HEK293T (cell line): ENCODE measurements at regions not wholly inside any gene's neighbourhood (a gene's known extent, or its start where the extent isn't known, plus 50 kb on each side); places are given as distances from the start of the nearest gene placed in this dataset.
"Not testable (repeated sequence)": the region's sequence is repeated elsewhere in the genome, so short reads cannot be mapped to it uniquely, and the experiment has no call there.

ENCODE experiments used
- CTCF ChIA-PET: fragments of 350-600 bp; formaldehyde crosslinking; extraction: SDS; loops from one replicate; lab custom pipeline; 2021; ENCODE audit warnings: antibody characterized with exemption, inconsistent platforms; lab: Yijun Ruan, JAX
- POLR2A ChIA-PET: fragments of 350-600 bp; formaldehyde crosslinking; extraction: SDS; loops from one replicate; lab custom pipeline; 2020; ENCODE audit warnings: antibody characterized with exemption, inconsistent platforms; lab: Yijun Ruan, JAX
- DNase-seq: peaks from one replicate; pipeline ENCODE4 v3.0.0; 2012; ENCODE audit warnings: mixed read lengths; ENCODE audit errors: extremely low spot score
- ARNT ChIP-seq: fragments of 450-650 bp; IDR thresholded peaks from 2 replicates; pipeline ENCODE4 v1.6.1; 2017; ENCODE audit warnings: mild to moderate bottlenecking
- BHLHE40 ChIP-seq: fragments of 450-650 bp; IDR thresholded peaks from 2 replicates; pipeline ENCODE4 v1.6.1; 2016; ENCODE audit warnings: mild to moderate bottlenecking, moderate library complexity, borderline replicate concordance
- CTBP1 ChIP-seq: fragments of 450-650 bp; IDR thresholded peaks from 2 replicates; pipeline ENCODE4 v1.6.1; 2016; ENCODE audit warnings: borderline replicate concordance
- ELF4 ChIP-seq: fragments of 450-650 bp; IDR thresholded peaks from 2 replicates; pipeline ENCODE4 v1.6.1; 2017; ENCODE audit warnings: antibody characterized with exemption
- FOXA1 ChIP-seq: fragments of 450-650 bp; IDR thresholded peaks from 2 replicates; pipeline ENCODE4 v1.6.1; 2016; ENCODE audit warnings: mild to moderate bottlenecking
- FOXK2 ChIP-seq: fragments of 450-650 bp; IDR thresholded peaks from 2 replicates; pipeline ENCODE4 v1.6.1; 2016; ENCODE audit warnings: mild to moderate bottlenecking
- FOXM1 ChIP-seq: fragments of 450-650 bp; IDR thresholded peaks from 2 replicates; pipeline ENCODE4 v1.6.1; 2017; ENCODE audit warnings: mild to moderate bottlenecking, borderline replicate concordance
- HDGF ChIP-seq: fragments of 450-650 bp; IDR thresholded peaks from 2 replicates; pipeline ENCODE4 v1.6.1; 2017; ENCODE audit warnings: antibody characterized with exemption, borderline replicate concordance
- L3MBTL2 ChIP-seq: fragments of 450-650 bp; conservative IDR thresholded peaks from 2 replicates; pipeline ENCODE4 v1.6.1; 2016; ENCODE audit warnings: mild to moderate bottlenecking
- LEF1 ChIP-seq: fragments of 450-650 bp; IDR thresholded peaks from 2 replicates; pipeline ENCODE4 v1.6.1; 2017; ENCODE audit warnings: mild to moderate bottlenecking, borderline replicate concordance
- SP1 ChIP-seq: fragments of 450-650 bp; IDR thresholded peaks from 2 replicates; pipeline ENCODE4 v1.6.1; 2017
- SUZ12 ChIP-seq: fragments of 450-650 bp; IDR thresholded peaks from 2 replicates; pipeline ENCODE4 v1.6.1; 2016; ENCODE audit warnings: mild to moderate bottlenecking
- TARDBP ChIP-seq: fragments of 450-650 bp; IDR thresholded peaks from 2 replicates; pipeline ENCODE4 v1.6.1; 2016
- ZNF384 ChIP-seq: fragments of 450-650 bp; IDR thresholded peaks from 2 replicates; pipeline ENCODE4 v1.6.1; 2016
- TF ChIP-seq, protein P1 (sequence below): fragments of 450-650 bp; IDR thresholded peaks from 2 replicates; pipeline ENCODE4 v1.6.1; 2016

DNA sequence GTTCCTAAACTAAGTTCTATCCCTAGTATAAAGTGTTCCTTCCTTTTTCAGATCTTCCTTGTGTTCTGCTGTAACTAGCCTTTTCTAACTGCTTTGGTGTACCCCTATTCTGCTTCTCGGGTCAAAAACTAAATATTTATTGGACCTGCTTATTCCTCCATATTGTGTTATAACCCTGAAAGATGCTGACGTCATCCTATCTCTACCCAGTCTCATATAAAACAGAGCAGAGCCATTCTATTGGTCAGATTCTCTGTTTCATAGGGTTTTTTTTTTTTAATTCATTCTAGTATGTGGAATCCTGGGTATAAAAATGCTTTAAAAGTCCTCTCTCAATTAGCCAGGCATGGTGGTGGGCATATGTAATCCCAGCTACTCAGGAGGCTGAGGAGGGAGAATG lies 349.7 kb downstream of the ACTRT1 start:
- CTCF ChIA-PET, result no interaction called here
- DNase-seq, result no peak
- TF ChIP-seq FOXM1 (no peak), TARDBP (no peak), ELF4 (no peak), ZNF384 (no peak), SUZ12 (no peak), BHLHE40 (no peak), FOXA1 (no peak), SP1 (no peak), ARNT (no peak), FOXK2 (no peak), HDGF (no peak)
- POLR2A ChIA-PET, result no interaction called here

DNA sequence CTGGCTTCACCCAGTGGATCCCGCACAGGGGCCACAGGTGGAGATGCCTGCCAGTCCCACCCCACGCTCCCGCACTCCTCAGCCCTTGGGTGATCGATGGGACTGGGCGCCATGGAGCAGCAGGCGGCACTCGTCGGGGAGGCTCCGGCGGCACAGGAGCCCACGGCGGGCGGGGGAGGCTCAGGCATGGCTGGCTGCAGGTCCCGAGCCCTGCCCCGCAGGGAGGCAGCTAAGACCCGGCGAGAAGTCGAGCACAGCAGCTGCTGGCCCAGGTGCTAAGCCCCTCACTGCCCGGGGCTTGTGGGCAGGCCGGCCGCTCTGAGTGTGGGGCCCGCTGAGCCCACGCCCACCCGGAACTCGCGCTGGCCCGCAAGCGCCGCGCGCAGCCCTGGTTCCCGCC lies 389.3 kb downstream of the ACTRT1 start:
- DNase-seq, POLR2A ChIA-PET, CTCF ChIA-PET: not testable (repeated sequence)

DNA sequence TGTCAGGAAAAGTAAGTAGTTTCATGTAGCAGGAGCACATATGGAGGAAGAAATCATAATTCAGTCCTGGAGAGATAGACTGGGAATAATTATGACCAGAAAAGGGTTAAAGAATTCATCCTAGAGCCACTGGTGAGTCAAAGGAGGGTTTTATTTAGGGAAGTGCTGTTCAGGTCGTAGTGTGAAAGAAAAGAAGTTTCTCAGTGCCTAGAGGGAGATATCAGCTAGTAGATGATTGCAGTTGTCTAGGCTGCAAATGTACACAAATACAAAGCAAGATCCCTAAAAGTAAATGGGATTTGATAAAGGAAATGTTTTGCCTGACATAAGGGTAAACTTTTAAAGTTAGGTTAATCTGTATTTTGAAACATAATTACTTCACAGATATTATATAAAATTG lies 403.2 kb downstream of the ACTRT1 start:
- no peak for TF ChIP-seq FOXM1
- POLR2A ChIA-PET, result no interaction called here
- no peak for DNase-seq
- CTCF ChIA-PET, result no interaction called here

DNA sequence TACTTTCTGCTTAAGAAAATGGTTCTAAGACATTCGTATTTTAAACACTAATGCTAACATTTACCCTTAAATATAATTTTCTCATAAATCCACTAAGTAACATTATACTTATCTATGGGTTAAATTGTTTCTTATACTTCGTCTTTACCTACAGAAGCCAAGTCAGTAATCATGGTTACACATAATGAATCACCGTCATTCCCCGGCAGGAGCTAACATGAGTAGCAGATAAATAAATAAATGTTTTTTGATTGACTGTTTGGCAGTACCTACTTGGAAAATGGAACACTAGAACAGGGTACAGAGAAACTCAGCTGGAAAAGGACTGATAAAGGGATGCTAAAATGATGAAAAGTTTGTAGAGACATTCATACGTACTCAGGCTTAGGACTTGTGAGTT lies 430.4 kb downstream of the ACTRT1 start:
- CTCF ChIA-PET, result no interaction called here

DNA sequence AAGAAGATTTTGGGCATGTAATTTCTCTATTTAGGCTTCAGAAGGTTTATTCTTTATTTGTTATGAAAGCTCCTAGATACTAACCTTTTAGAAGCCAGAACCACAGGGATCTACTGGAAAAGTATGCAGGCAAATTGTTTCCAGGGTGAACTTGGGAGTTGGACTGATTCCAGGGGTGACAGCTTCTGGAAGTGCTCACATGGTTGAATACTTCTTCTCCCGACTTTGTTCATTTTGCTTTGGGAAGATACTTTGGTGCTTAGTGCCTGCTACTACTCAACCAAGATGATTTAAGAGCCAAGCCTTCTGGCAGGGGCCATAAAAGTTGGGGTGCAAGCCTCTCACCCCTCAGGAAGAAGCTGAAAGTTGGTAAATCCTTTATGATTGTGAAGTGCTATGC lies 445.6 kb downstream of the ACTRT1 start:
- POLR2A ChIA-PET, result no interaction called here

More for the DNA sequence above, 430.4 kb downstream of the ACTRT1 start:
- TF ChIP-seq LEF1 (no peak), TARDBP (no peak), FOXA1 (no peak), L3MBTL2 (no peak), FOXM1 (no peak), HDGF (no peak), ZNF384 (no peak), CTBP1 (no peak), SUZ12 (no peak), ELF4 (no peak), BHLHE40 (no peak)
- DNase-seq, result no peak
- POLR2A ChIA-PET, result no interaction called here

DNA sequence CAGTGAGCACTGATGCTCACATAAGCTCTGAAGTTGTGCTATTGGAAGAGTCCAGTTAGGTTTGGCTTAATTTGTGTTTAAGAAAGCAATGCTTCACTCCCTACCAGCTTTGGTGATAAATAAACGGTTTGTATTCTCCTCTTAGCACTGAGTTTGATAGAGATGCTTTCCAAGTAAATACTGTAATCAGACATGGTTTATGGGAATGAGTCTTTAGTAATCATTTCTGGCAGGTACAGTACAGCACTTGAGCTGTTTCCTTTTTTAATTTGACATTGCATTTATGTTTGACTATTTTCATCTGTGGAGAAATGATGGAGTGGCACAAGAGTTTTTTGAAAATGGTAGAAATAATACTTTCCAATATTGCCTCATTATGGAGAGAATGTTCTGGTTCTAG lies 455.3 kb downstream of the ACTRT1 start:
- POLR2A ChIA-PET, result no interaction called here
- CTCF ChIA-PET, result no interaction called here
- DNase-seq, result no peak
- no peak for TF ChIP-seq FOXA1
- TF ChIP-seq, protein P1, sequence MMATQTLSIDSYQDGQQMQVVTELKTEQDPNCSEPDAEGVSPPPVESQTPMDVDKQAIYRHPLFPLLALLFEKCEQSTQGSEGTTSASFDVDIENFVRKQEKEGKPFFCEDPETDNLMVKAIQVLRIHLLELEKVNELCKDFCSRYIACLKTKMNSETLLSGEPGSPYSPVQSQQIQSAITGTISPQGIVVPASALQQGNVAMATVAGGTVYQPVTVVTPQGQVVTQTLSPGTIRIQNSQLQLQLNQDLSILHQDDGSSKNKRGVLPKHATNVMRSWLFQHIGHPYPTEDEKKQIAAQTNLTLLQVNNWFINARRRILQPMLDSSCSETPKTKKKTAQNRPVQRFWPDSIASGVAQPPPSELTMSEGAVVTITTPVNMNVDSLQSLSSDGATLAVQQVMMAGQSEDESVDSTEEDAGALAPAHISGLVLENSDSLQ, result no peak
- TF ChIP-seq HDGF, result no peak
- no peak for TF ChIP-seq CTBP1
- no peak for TF ChIP-seq ARNT

More for the DNA sequence above, 445.6 kb downstream of the ACTRT1 start:
- TF ChIP-seq CTBP1 (no peak), HDGF (no peak), FOXA1 (no peak), SP1 (no peak), ARNT (no peak), TARDBP (no peak), ELF4 (no peak)
- DNase-seq, result no peak
- CTCF ChIA-PET, result no interaction called here

DNA sequence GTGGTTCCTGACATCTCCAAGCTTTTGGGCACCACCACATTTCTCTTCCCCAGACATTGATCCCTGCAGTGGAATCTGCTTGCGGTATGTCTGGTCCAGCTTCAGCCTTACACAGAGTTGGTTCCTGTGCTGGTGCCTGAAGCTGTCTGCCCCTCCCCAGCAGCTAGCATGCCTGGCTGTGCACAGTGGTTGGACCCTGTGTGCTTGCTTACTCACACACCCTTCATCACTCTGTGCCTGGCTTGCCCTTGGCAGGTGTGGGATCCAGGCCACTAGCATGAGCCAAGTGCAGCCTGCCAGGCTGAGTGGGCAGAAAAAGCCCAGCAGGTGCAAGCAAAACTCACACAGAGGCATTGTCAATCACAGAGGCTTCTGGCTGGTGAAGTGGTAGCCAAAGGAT lies 473.8 kb downstream of the ACTRT1 start:
- no peak for DNase-seq
- TF ChIP-seq SP1 (no peak), CTBP1 (no peak)
- ChIA-PET POLR2A (no interaction called here), CTCF (no interaction called here)

DNA sequence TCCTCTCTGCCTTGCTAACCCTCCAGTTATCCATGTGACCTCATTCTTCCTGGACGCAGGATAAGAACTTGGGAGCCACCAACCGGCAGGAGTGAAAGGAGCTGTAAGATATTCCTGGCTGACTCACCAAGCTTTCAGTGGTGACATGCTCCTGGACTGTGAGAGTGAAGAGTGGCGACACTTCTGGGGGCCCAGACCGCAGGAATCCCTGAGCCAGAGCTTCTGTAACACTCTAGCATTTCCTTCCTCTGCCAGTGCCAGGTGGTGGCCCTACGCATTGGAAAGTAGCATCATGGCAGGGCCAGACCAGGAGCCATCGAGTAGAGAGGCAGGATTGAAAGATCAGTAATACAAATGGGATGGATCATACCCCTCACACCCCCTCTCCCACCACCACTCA lies 474.3 kb downstream of the ACTRT1 start:
- CTCF ChIA-PET, result no interaction called here
- TF ChIP-seq FOXK2, result no peak
- TF ChIP-seq, protein P1, result no peak
- no peak for TF ChIP-seq FOXM1
- POLR2A ChIA-PET, result no interaction called here
- no peak for DNase-seq

DNA sequence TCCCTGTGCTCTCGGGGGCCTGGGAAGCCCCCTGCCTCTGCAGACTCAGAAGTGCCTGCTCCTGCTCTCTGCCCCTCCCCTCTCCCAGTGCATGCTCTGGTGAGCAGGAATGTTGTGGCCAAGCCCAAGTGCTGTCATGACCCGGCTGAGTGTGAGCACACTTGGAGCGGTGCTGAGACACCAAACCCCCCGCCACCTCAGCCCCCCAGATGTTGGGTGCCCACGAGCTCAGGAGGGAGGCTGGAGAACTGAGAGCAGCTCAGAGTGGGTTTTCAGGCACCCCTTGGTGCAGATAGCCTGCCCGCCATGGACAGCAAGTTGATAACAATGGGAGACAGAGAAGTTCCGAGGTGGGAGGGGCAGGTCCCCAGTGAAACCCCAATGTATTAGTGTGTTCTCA lies 477.4 kb downstream of the ACTRT1 start:
- ChIA-PET CTCF (no interaction called here), POLR2A (no interaction called here)
- TF ChIP-seq, protein P1, result no peak
- TF ChIP-seq FOXK2 (no peak), LEF1 (no peak), FOXA1 (no peak), TARDBP (no peak), SP1 (no peak), BHLHE40 (no peak), ARNT (no peak)
- no peak for DNase-seq
